Ectodermal cell (in vitro differentiated cells): ENCODE measurements at regions not wholly inside any gene's neighbourhood (a gene's known extent, or its start where the extent isn't known, plus 50 kb on each side); places are given as distances from the start of the nearest gene placed in this dataset.

Experiments
- H3K27ac ChIP-seq: 2 replicates; pipeline ENCODE4 v1.7.0; 2013; ENCODE audit warnings: mild to moderate bottlenecking, low read depth, low read length; ENCODE audit not compliant: insufficient read depth, poor library complexity, severe bottlenecking
- H3K27me3 ChIP-seq: 2 replicates; pipeline ENCODE4 v1.7.0; 2013; ENCODE audit warnings: mild to moderate bottlenecking, low read length; ENCODE audit not compliant: insufficient read depth, control insufficient read depth, poor library complexity, severe bottlenecking
- H3K36me3 ChIP-seq: one replicate; pipeline ENCODE4 v1.7.0; 2013; ENCODE audit warnings: low read length; ENCODE audit not compliant: control insufficient read depth, insufficient read depth
- H3K4me1 ChIP-seq: one replicate; pipeline ENCODE4 v1.7.0; 2013; ENCODE audit warnings: low read length; ENCODE audit not compliant: control insufficient read depth, insufficient read depth
- H3K4me3 ChIP-seq: 2 replicates; pipeline ENCODE4 v1.7.0; 2013; ENCODE audit warnings: low read depth, low read length, control low read depth; ENCODE audit not compliant: insufficient read depth
- H3K9me3 ChIP-seq: 2 replicates; pipeline ENCODE4 v1.7.0; 2013; ENCODE audit warnings: mild to moderate bottlenecking, low read length, moderate library complexity; ENCODE audit not compliant: control insufficient read depth
- WGBS, 2 experiments: methylation state at CpG; one replicate each; pipeline ENCODE4 v1.1.7; 2013; ENCODE audit warnings: missing lambda C conversion rate in 2 of 2; 5-methylcytosine and 5-hydroxymethylcytosine counted together

DNA sequence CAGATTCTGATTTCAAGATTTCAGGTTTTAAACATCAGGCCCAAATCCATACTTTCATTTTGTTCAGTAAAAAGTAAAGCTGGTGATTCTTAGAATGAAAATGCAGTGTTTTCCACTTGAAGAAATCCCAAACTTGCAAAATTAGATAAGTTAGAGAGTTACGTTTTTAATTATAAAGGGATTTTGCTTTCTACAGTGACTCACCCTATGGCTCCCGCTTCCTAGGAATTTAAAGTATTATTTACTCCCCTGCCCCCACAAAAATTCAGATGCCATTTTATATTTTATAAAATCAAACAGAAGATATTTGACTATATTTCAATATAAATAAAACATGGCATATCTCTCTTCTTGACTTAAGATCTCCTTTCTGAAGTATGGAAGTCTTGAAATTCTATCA lies 402.9 kb downstream of the ZSWIM6 start:
- H3K36me3 ChIP-seq: no peaks in the 10 kb centered on the region
- peaks cover 7% of the 10 kb centered on the region for H3K4me1 ChIP-seq
- WGBS, 2 experiments: no CpG with 5 or more reads among the region's 2 CpGs
- no peaks in the 10 kb centered on the region for H3K9me3 ChIP-seq
- H3K4me3 ChIP-seq: no peak overlapping the region
- H3K27me3 ChIP-seq: no peaks in the 10 kb centered on the region
- H3K27ac ChIP-seq: no peak overlapping the region

- Histone ChIP-seq H3K9me3 (no peaks in the 10 kb centered on the region), H3K27me3 (no peaks in the 10 kb centered on the region), H3K36me3 (no peaks in the 10 kb centered on the region), H3K27ac (no peak overlapping the region), H3K4me1 (peaks cover 7% of the 10 kb centered on the region), H3K4me3 (no peak overlapping the region)
- WGBS, 2 experiments: 88 to 98% methylated on average over 2 of the region's 2 CpGs
These were observed 403.5 kb downstream of the ZSWIM6 start for GRCh38 chr5:61735531-61735930.

DNA sequence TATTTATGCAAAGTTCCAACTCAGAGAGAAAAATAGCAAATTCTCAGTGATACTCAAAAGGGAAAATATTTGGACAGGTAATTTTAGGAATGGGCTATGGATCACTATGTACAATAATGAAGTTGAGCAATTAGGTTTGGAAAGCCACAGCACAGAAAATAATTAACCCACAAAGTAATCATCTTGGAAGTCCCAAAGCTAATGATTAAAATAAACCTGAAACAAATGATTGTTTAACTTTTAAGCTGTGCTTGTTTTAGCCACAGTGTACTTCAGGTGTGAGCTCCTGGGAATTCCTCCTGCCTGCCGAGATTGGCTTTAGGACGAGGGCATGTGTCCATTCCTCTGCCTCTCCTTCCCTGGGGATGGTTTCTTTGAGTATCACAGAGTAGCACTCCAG lies 403.9 kb downstream of the ZSWIM6 start:
- Histone ChIP-seq H3K27ac (no peak overlapping the region), H3K4me3 (no peak overlapping the region), H3K4me1 (peaks cover 7% of the 10 kb centered on the region)

DNA sequence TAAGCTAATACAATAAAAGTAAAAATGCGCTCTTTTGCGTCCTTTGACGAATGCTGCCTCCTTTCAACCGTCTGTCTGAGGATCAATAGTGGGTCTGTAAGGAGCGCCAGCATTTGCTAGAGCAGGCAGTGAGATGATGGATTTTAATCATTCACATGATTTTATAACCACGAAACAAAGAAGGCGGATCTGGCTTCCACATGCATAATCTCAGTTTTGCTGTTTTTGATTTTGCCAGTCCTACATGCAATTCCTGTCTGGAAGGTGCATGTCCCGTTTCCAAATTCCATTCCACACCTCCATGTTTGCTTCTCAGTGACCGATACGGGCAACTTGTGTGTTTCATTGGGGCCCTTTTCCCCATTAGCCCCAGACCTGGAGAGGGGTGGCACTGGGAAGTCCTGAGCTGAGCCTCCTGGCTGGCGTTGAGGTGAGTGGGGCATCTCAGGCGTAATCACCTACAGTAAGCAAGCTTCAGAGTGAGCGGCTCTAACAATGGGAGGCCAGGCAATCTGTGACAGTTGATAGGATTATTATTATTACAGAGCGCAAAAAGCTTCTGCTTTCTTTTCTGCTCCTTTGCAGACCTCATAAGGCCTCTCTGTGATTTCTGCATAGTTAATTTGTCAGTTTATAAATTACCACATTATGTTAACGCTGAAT lies 405.4 kb downstream of the ZSWIM6 start:
- no peaks in the 10 kb centered on the region for H3K36me3 ChIP-seq
- H3K4me3 ChIP-seq: no peak overlapping the region
- peaks cover 5% of the 10 kb centered on the region for H3K4me1 ChIP-seq
- no peaks in the 10 kb centered on the region for H3K9me3 ChIP-seq
- H3K27ac ChIP-seq: no peak overlapping the region
- WGBS, 2 experiments: 94 to 98% methylated on average over 14 of the region's 15 CpGs
- H3K27me3 ChIP-seq: no peaks in the 10 kb centered on the region

More for the DNA sequence above, 403.9 kb downstream of the ZSWIM6 start:
- Histone ChIP-seq H3K9me3 (no peaks in the 10 kb centered on the region), H3K27me3 (no peaks in the 10 kb centered on the region), H3K36me3 (no peaks in the 10 kb centered on the region)
- 90 to 93% methylated on average over 2 of the region's 2 CpGs for WGBS, 2 experiments

GRCh38 chr5:61737964-61738340 lies 405.9 kb downstream of the ZSWIM6 start:
- no peaks in the 10 kb centered on the region for H3K4me1 ChIP-seq
- no peaks in the 10 kb centered on the region for H3K9me3 ChIP-seq
- 94 to 95% methylated on average over 4 of the region's 4 CpGs for WGBS, 2 experiments
- H3K27me3 ChIP-seq: no peaks in the 10 kb centered on the region
- H3K27ac ChIP-seq: no peak overlapping the region
- H3K4me3 ChIP-seq: no peak overlapping the region
- H3K36me3 ChIP-seq: no peaks in the 10 kb centered on the region

DNA sequence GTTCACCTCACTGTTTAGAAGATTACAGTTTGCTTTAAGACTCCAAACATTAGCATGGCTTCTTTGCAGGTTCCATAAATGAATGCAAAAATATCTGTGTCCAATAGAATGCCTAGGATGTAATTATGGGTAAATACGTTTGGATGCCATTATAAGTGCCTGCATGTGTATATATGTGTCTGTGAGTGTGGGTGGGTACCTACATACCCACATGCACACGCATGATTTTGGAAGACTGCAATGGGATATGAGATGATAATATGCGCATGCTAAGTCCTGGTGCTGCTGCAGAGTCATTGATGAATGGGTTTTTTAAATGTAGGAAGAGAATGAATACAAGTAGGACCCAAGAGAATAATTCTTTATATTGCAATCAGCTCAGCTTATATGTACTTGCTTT lies 406.4 kb downstream of the ZSWIM6 start:
- Histone ChIP-seq H3K4me1 (no peaks in the 10 kb centered on the region), H3K27me3 (no peaks in the 10 kb centered on the region), H3K4me3 (no peak overlapping the region), H3K27ac (no peak overlapping the region), H3K36me3 (no peaks in the 10 kb centered on the region), H3K9me3 (no peaks in the 10 kb centered on the region)
- WGBS, 2 experiments: 93 to 97% methylated on average over 3 of the region's 3 CpGs

DNA sequence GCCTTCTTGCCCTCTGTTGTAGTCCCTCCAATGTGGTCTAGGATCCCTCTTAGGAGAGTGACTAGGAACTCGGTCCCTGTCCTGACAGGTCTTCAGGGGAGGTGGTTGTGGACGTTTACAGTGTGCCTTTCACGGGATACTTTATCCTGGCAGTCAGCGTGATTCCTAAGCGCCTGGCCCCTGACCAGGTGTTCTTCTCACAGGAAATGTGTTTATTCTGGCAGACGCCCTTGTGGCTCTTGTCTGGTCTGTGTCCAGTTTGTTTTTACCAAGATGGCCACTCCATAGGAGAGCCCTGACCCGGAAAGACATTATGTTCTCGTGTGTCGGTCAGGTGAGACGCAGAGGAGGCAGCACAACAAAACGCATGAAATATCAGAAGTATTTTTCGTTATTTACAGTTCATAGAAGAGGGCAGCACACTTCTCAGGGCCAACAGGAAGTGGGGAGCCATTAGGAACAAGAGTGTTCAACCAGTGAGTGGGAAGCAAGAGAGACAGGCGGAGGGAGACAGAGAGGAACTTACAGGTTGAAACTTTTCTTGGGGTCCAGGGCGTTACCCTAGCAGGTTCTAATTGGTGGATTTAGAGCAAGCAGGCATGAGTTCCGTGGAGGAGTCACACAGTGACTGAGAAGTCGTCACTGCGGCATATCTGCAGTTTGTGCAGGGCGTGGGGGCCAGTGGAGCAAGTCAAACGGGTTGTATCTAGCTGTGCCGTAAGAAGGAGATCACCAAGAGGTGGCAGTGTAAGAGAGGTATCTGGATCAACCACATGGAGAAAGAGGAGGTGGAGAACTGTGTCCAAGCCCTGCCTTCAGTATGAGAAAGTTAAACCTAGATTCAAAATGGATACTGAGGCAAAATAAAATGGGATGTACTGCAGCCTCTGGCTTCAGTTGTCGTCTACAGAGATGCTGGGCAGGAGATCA lies 412.9 kb downstream of the ZSWIM6 start:
- Histone ChIP-seq H3K27me3 (no peaks in the 10 kb centered on the region), H3K9me3 (no peaks in the 10 kb centered on the region), H3K4me1 (no peaks in the 10 kb centered on the region), H3K27ac (no peak overlapping the region), H3K36me3 (no peaks in the 10 kb centered on the region), H3K4me3 (no peak overlapping the region)
- 91 to 93% methylated on average over 21 of the region's 21 CpGs for WGBS, 2 experiments

DNA sequence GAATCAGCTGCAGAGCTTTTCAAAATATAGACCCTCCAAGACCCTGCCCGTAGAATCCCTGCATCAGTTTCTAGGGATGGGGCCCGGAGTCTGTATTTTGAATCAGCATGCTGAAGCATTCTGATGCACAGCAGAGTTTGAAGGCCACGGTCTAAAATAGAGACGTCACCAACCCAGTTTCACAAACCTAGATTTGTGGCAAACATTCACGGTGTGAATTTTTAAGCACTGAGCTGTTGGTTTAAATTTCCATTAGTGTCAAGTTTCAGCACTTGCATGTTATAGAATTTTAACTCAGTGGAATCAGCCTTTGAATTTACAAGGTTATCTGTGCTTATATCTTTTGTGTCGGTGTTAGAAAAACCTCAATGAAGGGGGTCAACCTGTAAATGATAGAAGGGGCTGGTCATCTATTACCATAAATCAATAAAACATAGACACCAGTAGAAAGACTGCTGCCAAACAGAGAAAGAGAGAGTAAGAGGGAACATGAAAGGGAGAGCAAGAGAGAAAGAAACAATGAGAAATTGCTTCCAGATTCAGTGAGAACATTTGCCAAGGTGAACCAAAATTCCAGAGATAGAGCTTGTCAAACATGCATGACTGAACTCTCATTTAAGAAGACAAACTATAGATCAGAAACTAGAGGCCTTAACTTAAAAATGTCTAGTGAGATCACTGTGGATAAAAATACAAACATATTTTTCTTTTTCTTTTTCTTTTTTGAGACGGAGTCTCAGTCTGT lies 414.9 kb downstream of the ZSWIM6 start:
- no peaks in the 10 kb centered on the region for H3K4me1 ChIP-seq
- H3K27ac ChIP-seq: no peak overlapping the region

GRCh38 chr5:61748121-61748520 lies 416.1 kb downstream of the ZSWIM6 start:
- Histone ChIP-seq H3K4me3 (no peak overlapping the region), H3K9me3 (no peaks in the 10 kb centered on the region), H3K27me3 (no peaks in the 10 kb centered on the region), H3K27ac (no peak overlapping the region), H3K36me3 (no peaks in the 10 kb centered on the region), H3K4me1 (no peaks in the 10 kb centered on the region)
- 95% methylated on average over 7 of the region's 7 CpGs for WGBS, 2 experiments

More for the DNA sequence above, 414.9 kb downstream of the ZSWIM6 start:
- 92 to 93% methylated on average over 6 to 7 of the region's 7 CpGs for WGBS, 2 experiments
- no peaks in the 10 kb centered on the region for H3K36me3 ChIP-seq
- H3K27me3 ChIP-seq: no peaks in the 10 kb centered on the region
- no peaks in the 10 kb centered on the region for H3K9me3 ChIP-seq
- H3K4me3 ChIP-seq: no peak overlapping the region

GRCh38 chr5:61748651-61749050 lies 416.6 kb downstream of the ZSWIM6 start:
- Histone ChIP-seq H3K9me3 (no peaks in the 10 kb centered on the region), H3K27ac (no peak overlapping the region), H3K4me1 (no peaks in the 10 kb centered on the region), H3K27me3 (no peaks in the 10 kb centered on the region), H3K36me3 (no peaks in the 10 kb centered on the region), H3K4me3 (no peak overlapping the region)
- WGBS, 2 experiments: 91 to 93% methylated on average over 1 of the region's 1 CpG
